Suprapubic skin (tissue), 4 donors: ENCODE measurements at regions not wholly inside any gene's neighbourhood (a gene's known extent, or its start where the extent isn't known, plus 50 kb on each side); places are given as distances from the start of the nearest gene placed in this dataset.

Experiments
- DNase-seq, 2 donors: peaks; one replicate each; pipeline ENCODE4 v3.0.0-alpha.2; 2019; ENCODE audit warnings: low spot score in 2 of 2
- H3K27ac ChIP-seq: fragments of 200-600 bp; sonication (generic); one replicate; pipeline ENCODE4 v1.5.1; 2019
- H3K27me3 ChIP-seq: fragments of 200-600 bp; sonication (generic); one replicate; pipeline ENCODE4 v1.5.1; 2019
- H3K36me3 ChIP-seq: fragments of 200-600 bp; sonication (generic); one replicate; pipeline ENCODE4 v1.5.1; 2019
- H3K4me1 ChIP-seq: fragments of 200-600 bp; sonication (generic); one replicate; pipeline ENCODE4 v1.5.1; 2019
- H3K4me3 ChIP-seq: fragments of 200-600 bp; sonication (generic); one replicate; pipeline ENCODE4 v1.5.1; 2019; ENCODE audit warnings: mild to moderate bottlenecking
- H3K9me3 ChIP-seq: fragments of 200-600 bp; sonication (generic); one replicate; pipeline ENCODE4 v1.5.1; 2019
- CTCF ChIP-seq, 2 donors: fragments of 200-600 bp in 1 of 2; fragments of 450-650 bp in 1 of 2; sonication (generic) in 1 of 2; IDR thresholded peaks; one replicate each; pipeline ENCODE4 v1.5.1; 2016 to 2019; ENCODE audit warnings: antibody characterized with exemption in 2 of 2, mild to moderate bottlenecking in 1 of 2, moderate library complexity in 1 of 2
- EP300 ChIP-seq: sonication (generic); formaldehyde crosslinking; IDR thresholded peaks from one replicate; pipeline ENCODE4 v1.6.1; 2017; ENCODE audit warnings: antibody characterized with exemption
- POLR2A ChIP-seq, 2 donors: fragments of 450-650 bp; IDR thresholded peaks; one replicate each; pipeline ENCODE4 v1.6.1; 2017; ENCODE audit warnings: antibody characterized with exemption in 2 of 2, mild to moderate bottlenecking in 2 of 2, moderate library complexity in 2 of 2
- POLR2AphosphoS5 ChIP-seq, 3 donors: sonication (generic); formaldehyde crosslinking; IDR thresholded peaks; one replicate each; pipeline ENCODE4 v1.6.1; 2017; ENCODE audit warnings: antibody characterized with exemption in 3 of 3
- WGBS: methylation state at CpG from one replicate; pipeline ENCODE4 v1.1.5; 2018; 5-methylcytosine and 5-hydroxymethylcytosine counted together

GRCh38 chr15:31893780-31894179, 136.5 kb upstream of the CHRNA7 start:
- DNase-seq, result no peak
- Histone ChIP-seq H3K27me3 (no peaks in the 10 kb centered on the region), H3K4me3 (no peak overlapping the region), H3K4me1 (no peaks in the 10 kb centered on the region), H3K27ac (no peak overlapping the region), H3K36me3 (no peaks in the 10 kb centered on the region), H3K9me3 (no peaks in the 10 kb centered on the region)
- TF ChIP-seq CTCF (IDR thresholded peaks at IDR 0.05), result no peak
- TF ChIP-seq POLR2A (IDR thresholded peaks at IDR 0.05), result no peak
- no peak for TF ChIP-seq POLR2AphosphoS5 (IDR thresholded peaks at IDR 0.05)
- no peak for TF ChIP-seq EP300
- WGBS, result 89% methylated on average over 6 of the region's 6 CpGs

GRCh38 chr15:31897746-31898145, 132.6 kb upstream of the CHRNA7 start:
- no peak overlapping the region for H3K27ac ChIP-seq
- no peak for DNase-seq
- H3K27me3 ChIP-seq, result no peaks in the 10 kb centered on the region
- H3K4me3 ChIP-seq, result no peak overlapping the region
- no peaks in the 10 kb centered on the region for H3K9me3 ChIP-seq
- H3K36me3 ChIP-seq, result no peaks in the 10 kb centered on the region
- no peak for TF ChIP-seq CTCF (IDR thresholded peaks at IDR 0.05)
- TF ChIP-seq POLR2A (IDR thresholded peaks at IDR 0.05), result no peak
- TF ChIP-seq POLR2AphosphoS5 (IDR thresholded peaks at IDR 0.05), result no peak
- no peak for TF ChIP-seq EP300
- H3K4me1 ChIP-seq, result no peaks in the 10 kb centered on the region

GRCh38 chr15:31901501-31901900, 128.8 kb upstream of the CHRNA7 start:
- WGBS, result 89% methylated on average over 3 of the region's 3 CpGs
- Histone ChIP-seq H3K9me3 (no peaks in the 10 kb centered on the region), H3K4me1 (no peaks in the 10 kb centered on the region), H3K4me3 (no peak overlapping the region), H3K36me3 (no peaks in the 10 kb centered on the region), H3K27me3 (no peaks in the 10 kb centered on the region), H3K27ac (no peak overlapping the region)
- TF ChIP-seq EP300, result no peak
- no peak for TF ChIP-seq POLR2AphosphoS5 (IDR thresholded peaks at IDR 0.05)
- no peak for TF ChIP-seq POLR2A (IDR thresholded peaks at IDR 0.05)
- no peak for TF ChIP-seq CTCF (IDR thresholded peaks at IDR 0.05)
- DNase-seq, result no peak

- WGBS, result 25% methylated on average over 4 of the region's 8 CpGs
- no peaks in the 10 kb centered on the region for H3K4me1 ChIP-seq
- no peaks in the 10 kb centered on the region for H3K9me3 ChIP-seq
- no peaks in the 10 kb centered on the region for H3K36me3 ChIP-seq
- DNase-seq, result no peak
- no peak overlapping the region for H3K4me3 ChIP-seq
- no peaks in the 10 kb centered on the region for H3K27me3 ChIP-seq
- TF ChIP-seq EP300 (no peak), POLR2A (IDR thresholded peaks at IDR 0.05) (no peak), CTCF (IDR thresholded peaks at IDR 0.05) (no peak), POLR2AphosphoS5 (IDR thresholded peaks at IDR 0.05) (no peak)
- no peak overlapping the region for H3K27ac ChIP-seq
Measured at GRCh38 chr15:31905054-31905453, 125.3 kb upstream of the CHRNA7 start.

- no peak overlapping the region for H3K27ac ChIP-seq
- WGBS, result 77% methylated on average over 9 of the region's 9 CpGs
Measured at GRCh38 chr15:31925541-31925940, 104.8 kb upstream of the CHRNA7 start.

More at GRCh38 chr15:31925541-31925940, 104.8 kb upstream of the CHRNA7 start:
- H3K4me1 ChIP-seq, result no peaks in the 10 kb centered on the region
- no peaks in the 10 kb centered on the region for H3K36me3 ChIP-seq
- no peaks in the 10 kb centered on the region for H3K9me3 ChIP-seq
- no peaks in the 10 kb centered on the region for H3K27me3 ChIP-seq
- H3K4me3 ChIP-seq, result no peak overlapping the region
- TF ChIP-seq CTCF (IDR thresholded peaks at IDR 0.05), result no peak
- TF ChIP-seq EP300, result no peak
- TF ChIP-seq POLR2A (IDR thresholded peaks at IDR 0.05), result no peak
- no peak for TF ChIP-seq POLR2AphosphoS5 (IDR thresholded peaks at IDR 0.05)
- DNase-seq, result no peak
